Stimulated activated CD4-positive, alpha-beta T cell treated with anti-CD3 and anti-CD28 coated beads, Interleukin-1b, Interleukin-23, amount 100 ng/mL, for 1 hour (primary cell): ENCODE measurements at regions not wholly inside any gene's neighbourhood (a gene's known extent, or its start where the extent isn't known, plus 50 kb on each side); places are given as distances from the start of the nearest gene placed in this dataset.
"Not testable (repeated sequence)": the region's sequence is repeated elsewhere in the genome, so short reads cannot be mapped to it uniquely, and the experiment has no call there.

Source experiments
- DNase-seq, 2 donors: peaks; one replicate each; pipeline ENCODE4 v3.0.0-alpha.2; 2020; ENCODE audit warnings: low read depth in 2 of 2

DNA sequence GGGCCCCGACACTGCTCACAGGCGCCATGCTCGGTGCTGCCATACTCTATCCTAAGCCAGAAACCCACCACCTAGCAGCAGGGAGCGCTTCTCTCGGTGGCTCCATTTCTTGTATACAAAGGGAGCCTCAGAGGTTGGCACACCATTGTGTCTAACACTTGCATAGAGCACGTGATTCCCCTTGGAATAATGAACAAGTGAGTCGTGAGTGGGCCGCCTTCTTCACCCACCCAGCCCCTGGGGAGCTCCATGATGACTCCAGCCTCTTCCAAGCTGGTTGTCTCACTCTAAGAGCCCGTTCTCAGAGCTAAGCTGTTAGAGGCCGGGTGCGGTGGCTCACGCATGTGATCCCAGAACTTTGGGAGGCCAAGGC, 82.3 kb upstream of the ZNF469 start:
- no peak for DNase-seq

- no peak for DNase-seq
These were observed 81.3 kb upstream of the ZNF469 start for GRCh38 chr16:88301431-88301830.

GRCh38 chr16:88301886-88302285, 80.9 kb upstream of the ZNF469 start:
- DNase-seq: no peak

- no peak for DNase-seq
These were observed 80.1 kb upstream of the ZNF469 start for GRCh38 chr16:88302666-88303065.

DNA sequence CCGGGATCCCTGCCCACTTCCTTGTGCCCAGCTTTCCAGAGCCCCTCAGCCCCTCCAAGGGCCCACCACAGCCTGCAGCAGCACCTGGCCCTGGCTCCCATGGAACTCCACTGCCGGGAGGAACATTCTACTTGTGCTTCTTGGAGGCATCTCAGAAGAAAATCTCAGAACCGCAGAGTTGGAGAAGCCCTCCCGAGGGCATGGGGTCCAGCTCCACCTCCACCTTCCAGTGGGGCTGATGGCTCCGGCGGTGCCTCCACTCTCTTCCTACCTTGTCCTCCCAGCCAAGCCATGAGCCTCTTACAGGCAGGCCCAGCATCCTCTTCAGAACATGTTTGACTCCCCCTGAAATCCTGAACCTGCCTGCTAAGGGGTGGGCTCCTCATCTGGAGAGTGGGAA, 79.4 kb upstream of the ZNF469 start:
- no peak for DNase-seq

DNA sequence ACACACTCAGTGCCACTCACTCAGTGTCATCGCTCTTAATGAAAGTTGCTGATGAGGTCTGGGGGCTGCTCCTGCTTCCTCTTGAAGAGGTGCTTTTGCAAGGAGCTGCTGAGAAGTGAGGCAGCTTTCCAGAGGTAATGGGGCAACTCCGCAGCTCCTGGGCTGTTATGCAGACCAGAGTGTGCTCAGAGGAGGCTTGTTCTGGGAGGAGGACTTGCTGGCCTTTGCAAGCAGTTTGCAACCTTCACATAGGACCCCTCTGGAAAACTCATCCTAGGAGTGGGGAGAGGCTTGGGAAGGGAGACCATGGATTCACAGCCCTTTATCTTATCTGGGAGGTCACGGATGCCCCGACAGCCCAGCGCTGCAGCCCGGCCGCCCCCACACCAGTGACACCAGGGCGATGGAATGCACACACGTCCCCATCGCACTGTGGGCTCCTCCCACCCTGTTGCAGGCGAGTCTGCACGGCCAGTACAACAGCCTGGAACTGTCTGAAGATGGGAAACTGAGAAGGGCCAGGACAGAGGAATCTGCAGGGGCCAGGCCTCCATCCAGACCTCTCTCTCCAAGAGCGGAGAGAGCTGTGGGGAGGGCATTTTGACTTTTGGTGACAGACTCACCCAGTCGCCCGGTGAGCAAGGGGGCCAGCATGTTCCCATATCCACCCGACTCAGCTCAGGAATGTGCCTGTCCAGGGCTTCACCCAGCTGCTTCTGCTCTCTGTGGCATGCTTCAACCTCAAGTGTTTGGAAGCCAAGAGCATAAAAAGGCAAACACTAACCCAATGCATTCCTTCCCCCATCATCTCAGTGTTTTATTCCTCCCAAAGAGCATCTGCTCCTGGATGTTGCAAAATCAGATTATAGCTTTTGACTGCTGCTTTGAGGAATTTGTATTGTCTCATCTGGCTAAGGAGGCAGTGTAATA, 78.6 kb upstream of the ZNF469 start:
- no peak for DNase-seq

DNA sequence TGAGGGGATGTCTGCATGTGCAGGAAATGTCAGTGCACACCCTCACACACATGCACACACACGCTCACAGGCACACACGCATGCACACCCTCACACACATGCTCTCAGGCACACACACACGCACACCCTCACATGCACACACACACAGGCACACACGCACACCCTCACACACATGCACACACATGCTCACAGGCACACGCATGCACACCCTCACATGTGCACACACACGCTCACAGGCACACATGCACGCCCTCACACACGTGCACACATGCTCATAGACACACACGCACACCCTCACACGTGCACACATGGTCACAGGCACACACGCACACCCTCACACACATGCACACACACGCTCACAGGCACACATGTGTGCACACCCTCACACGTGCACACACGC, 77.6 kb upstream of the ZNF469 start:
- no peak for DNase-seq

DNA sequence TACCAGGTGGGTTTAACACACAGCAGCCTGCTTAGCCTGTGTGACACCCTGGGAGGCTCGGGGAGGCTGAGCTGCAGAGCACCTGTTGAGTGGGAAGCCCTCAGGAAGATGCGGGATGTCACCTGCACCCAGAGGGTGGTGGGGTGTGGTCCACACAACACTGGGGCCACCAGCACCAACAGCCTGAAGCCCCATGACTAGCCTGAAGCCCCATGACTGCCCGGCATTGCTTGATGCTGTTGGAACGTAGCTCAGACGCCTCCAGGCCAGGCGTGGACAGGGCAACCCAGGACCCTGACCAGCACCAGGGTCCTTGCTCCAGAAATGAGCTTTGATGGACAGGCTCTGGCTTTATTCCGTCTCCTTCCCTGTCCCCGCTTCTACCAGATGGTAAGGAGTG, 76.3 kb upstream of the ZNF469 start:
- no peak for DNase-seq

DNA sequence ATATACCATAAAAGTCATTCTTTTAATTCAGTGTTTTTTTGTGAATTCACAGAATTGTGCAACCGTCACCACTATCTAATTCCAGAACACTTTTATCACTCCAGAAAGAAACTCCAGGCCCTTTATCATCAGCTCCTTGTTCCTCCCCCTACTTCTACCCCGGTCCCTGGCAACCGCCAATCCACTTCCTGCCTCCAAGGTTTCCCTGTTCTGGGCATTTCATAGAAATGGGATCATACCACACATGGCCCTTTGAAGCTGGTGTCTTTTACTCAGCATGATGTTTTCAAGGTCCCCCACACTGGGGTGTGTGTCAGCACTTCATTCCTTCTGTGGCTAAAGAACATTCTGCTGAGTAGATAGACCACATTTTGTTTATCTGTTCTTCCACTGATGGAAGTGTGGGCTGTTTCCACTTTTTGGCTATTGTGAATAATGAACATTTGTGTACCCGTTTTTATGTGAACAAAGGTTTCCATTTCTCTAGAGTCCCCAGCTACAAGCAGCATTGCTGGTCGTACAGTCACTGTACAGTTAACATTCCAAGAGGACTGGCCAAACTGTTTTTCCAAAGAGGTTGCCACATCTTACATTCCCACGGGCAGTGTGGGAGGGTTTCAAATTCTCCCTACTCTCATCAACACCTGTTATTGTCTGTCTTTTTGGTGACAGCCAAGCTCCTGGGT, 75.8 kb upstream of the ZNF469 start:
- DNase-seq: no peak

DNA sequence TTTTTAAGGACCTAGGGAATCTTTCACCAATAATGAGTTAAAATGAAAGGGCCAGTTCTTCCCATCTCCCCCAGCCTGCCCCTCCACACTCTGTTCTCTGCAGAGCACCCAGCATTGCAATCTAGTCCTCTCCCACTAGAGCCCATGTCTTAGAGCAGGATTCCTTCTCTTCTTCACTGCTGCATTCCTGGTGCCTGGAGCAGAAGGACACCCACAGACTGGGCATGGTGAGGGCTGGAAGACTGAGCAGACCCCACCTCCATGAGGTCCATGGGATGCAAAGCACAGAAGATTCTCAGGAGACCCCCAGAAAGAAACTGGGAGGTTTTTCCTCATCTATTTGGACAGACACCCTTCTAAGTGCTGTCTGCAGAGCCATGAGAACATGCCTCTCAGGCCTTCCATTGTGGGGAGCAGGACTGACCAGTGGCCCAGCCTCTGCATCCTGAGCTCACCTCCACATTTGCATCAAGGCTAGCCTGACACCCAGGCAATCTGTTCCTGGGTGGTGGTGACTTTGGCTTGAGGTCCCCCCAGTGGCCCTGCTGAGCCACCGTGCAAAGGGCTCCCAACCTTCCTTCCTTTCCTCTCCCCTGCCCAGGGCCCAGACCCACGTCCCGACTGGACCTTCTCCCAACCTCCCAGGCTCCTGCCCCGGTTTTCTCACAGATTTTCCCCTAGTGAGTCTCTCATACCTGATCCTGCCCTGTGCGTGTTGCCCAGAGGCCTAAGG, 74.2 kb upstream of the ZNF469 start:
- DNase-seq: no peak

DNA sequence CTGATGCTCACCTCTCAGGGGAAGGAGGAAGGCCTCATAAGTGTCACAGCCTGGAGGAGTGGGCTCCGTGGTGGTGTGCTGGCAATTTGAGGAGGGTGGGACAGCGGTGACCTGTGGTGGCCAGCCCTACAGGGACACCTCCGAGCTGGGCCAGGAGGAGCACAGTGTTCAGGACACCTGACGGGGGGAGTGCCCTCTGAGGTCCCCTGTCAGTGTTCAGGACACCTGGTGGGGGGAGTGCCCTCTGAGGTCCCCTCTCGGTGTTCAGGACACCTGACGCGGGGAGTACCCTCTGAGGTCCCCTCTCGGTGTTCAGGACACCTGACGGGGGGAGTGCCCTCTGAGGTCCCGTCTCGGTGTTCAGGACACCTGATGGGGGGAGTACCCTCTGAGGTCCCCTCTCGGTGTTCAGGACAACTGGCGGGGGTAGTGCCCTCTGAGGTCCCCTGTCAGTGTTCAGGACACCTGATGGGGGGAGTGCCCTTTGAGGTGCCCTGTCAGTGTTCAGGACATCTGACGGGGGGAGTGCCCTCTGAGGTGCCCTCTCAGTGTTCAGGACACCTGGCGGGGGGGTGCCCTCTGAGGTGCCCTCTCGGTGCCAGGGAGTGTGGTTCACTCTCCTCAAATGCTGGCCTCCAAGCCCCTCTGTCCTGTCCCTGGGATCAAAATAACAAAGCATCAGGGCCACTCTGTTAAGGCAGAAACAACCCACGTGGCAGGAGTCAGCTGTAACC, 73.4 kb upstream of the ZNF469 start:
- DNase-seq: no peak

- DNase-seq: no peak
These were observed 72.9 kb upstream of the ZNF469 start for GRCh38 chr16:88309908-88310265.

DNA sequence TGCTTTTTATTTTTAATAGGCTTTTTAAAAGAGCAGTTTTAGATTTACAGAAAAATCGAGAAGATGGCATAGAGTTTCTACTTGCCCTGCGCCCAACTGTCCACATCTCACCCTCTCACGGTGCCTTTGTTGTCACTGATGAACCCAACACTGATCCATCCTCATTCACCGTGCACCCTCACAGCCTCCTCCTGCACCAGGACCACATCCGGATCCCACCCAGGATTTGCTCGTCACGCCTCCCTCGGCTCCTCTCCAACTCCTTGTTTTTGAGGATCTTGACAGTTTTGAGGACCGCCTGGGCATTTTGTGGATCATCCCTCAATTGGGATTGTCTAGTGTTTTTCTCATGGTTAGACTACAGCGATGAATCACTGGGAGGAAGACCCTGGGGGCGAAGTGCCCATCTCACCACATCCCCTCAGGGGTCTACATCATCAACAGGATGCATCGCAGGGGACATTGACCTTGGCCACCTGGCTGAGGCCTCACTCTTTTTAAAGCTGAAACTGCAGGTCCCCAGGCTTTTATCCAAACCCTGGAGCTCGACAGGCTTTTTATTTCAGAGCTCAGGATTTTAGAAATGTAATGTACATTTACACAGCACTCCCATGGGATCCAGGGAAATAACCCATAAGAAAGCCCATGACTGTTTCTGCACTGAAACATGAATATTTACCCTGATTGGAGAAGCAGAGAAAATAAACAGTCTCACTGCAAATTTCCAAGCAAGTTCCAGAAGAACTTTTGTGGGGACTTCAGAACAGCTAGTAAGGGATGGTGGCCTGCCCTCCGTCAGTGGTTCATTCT, 71.8 kb upstream of the ZNF469 start:
- no peak for DNase-seq

- not testable (repeated sequence) for DNase-seq
These were observed 70.9 kb upstream of the ZNF469 start for GRCh38 chr16:88311860-88312259.

- no peak for DNase-seq
These were observed 70.0 kb upstream of the ZNF469 start for GRCh38 chr16:88312732-88313131.

- DNase-seq: no peak
These were observed 67.7 kb upstream of the ZNF469 start for GRCh38 chr16:88314991-88315542.

DNA sequence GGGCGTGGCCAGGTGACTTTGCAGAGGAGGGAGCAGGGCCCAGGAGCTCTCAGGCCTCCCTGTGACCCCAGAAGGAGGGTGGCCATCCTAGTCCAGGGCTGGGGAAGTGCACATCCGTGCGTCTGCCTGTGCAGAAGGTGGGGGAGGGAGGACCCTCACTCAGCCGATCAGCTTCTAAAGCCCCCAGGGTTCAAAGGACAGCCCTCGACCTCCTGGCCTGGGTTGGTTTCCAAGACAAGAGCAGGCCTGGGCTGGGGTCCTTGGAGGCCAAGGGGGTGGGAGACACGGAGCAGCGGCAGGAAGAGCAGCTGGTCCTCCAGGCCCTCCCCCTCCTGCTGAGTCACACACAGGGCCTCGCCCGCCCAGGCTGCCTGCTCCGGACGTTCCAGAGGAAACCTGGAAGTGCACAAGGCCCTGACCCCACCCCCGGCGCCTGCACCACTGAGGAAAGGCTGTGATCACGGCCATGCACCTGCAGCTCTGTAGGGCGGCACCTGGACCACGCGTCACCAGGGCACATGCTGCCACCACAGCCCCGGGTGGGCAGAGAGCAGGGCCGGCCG, 67.1 kb upstream of the ZNF469 start:
- no peak for DNase-seq

GRCh38 chr16:88316151-88316550, 66.6 kb upstream of the ZNF469 start:
- no peak for DNase-seq

GRCh38 chr16:88316941-88317612, 65.7 kb upstream of the ZNF469 start:
- no peak for DNase-seq

- no peak for DNase-seq
These were observed 65.2 kb upstream of the ZNF469 start for GRCh38 chr16:88317613-88317965.
